ENCODE measurements at regions not wholly inside any gene's neighbourhood (a gene's known extent, or its start where the extent isn't known, plus 50 kb on each side); places are given as distances from the start of the nearest gene placed in this dataset.

DNA sequence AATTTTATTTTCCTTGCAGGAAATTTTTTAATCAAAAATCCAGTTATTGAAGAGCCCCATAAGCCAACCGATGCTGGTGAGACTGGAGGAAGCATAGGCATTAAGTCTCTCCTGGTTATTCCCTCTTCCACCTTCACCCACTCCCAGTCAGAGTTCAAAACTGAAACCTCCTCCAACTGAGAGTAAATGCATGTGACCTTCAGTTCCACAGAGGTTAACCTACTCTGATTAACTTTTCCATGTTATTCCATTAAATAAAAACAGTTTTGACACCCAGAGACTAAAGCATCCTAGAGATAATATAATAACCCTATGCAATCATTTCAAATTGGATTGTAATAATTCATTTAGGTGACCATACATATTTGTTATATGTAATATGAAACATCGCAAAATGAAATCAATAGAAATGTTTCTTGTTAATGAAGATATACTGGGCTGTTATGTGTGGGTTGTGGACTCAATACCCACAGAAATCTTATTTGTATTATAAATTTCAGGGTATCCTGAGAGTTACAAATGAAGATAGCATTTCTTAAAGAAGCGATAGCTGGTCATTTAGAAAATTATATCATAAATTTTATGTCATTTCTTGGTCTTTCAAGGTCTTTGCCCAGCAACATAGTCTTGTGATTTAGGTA is 376.5 kb downstream of the SETD4 start:
- no peaks in the 10 kb centered on the region for H3K9me1 ChIP-seq (replicated peaks; ENCODE audit: control insufficient read depth, extremely low read depth, insufficient read depth, low read length)
- H2AFZ ChIP-seq (ENCODE audit: low read depth, low read length), result no peak overlapping the region
- intact Hi-C loops (cut with micrococcal nuclease), result no loop called here
- H3K79me2 ChIP-seq (ENCODE audit: control insufficient read depth, insufficient read depth, low read length), result no peaks in the 10 kb centered on the region
- FAIRE-seq (no peak), DNase-seq (ENCODE audit: low read depth, low spot score) (no peak)
- no peak overlapping the region for H3K4me2 ChIP-seq (ENCODE audit: insufficient read depth, low read length)
- peaks cover 2% of the 10 kb centered on the region for H3K4me1 ChIP-seq (ENCODE audit: control insufficient read depth, extremely low read depth, insufficient read depth, low read length)
- ChIA-PET CTCF (no interaction called here), POLR2A (no interaction called here)
- H3K4me3 ChIP-seq (replicated peaks in 1 of 3; ENCODE audit: insufficient read depth in 1 of 3, low read depth in 1 of 3, low read length in 3 of 3), result no peak overlapping the region
- H3K27me3 ChIP-seq (ENCODE audit: control insufficient read depth in 2 of 2, insufficient read depth in 2 of 2, low read length in 2 of 2), result peaks cover 53 to 73% of the 10 kb centered on the region in 2 experiments
- BruUV-seq (replicated peaks), result no TSS peak
- TF ChIP-seq POLR2A (IDR thresholded peaks at IDR 0.05; ENCODE audit: low read depth, low read length) (no peak), JUN (IDR thresholded peaks at IDR 0.05; ENCODE audit: borderline replicate concordance, insufficient read depth, insufficient read length, low read depth) (no peak), EZH2 (IDR thresholded peaks at IDR 0.05; ENCODE audit: borderline replicate concordance, low read depth, low read length, severe bottlenecking) (no peak), GATA2 (IDR thresholded peaks at IDR 0.05; ENCODE audit: insufficient read depth, insufficient read length, low read depth, low read length) (no peak), POLR2AphosphoS5 (IDR thresholded peaks at IDR 0.05; ENCODE audit: insufficient read depth, low read depth, low read length) (no peak), MYC (IDR thresholded peaks at IDR 0.05; ENCODE audit: low read depth, low read length) (no peak), FOS (IDR thresholded peaks at IDR 0.05; ENCODE audit: borderline replicate concordance, insufficient read depth, low read length) (no peak)
- TF ChIP-seq, protein P1, sequence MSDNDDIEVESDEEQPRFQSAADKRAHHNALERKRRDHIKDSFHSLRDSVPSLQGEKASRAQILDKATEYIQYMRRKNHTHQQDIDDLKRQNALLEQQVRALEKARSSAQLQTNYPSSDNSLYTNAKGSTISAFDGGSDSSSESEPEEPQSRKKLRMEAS (IDR thresholded peaks at IDR 0.05; ENCODE audit: insufficient read depth, insufficient read length), result no peak
- TF ChIP-seq, protein P2, sequence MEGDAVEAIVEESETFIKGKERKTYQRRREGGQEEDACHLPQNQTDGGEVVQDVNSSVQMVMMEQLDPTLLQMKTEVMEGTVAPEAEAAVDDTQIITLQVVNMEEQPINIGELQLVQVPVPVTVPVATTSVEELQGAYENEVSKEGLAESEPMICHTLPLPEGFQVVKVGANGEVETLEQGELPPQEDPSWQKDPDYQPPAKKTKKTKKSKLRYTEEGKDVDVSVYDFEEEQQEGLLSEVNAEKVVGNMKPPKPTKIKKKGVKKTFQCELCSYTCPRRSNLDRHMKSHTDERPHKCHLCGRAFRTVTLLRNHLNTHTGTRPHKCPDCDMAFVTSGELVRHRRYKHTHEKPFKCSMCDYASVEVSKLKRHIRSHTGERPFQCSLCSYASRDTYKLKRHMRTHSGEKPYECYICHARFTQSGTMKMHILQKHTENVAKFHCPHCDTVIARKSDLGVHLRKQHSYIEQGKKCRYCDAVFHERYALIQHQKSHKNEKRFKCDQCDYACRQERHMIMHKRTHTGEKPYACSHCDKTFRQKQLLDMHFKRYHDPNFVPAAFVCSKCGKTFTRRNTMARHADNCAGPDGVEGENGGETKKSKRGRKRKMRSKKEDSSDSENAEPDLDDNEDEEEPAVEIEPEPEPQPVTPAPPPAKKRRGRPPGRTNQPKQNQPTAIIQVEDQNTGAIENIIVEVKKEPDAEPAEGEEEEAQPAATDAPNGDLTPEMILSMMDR (IDR thresholded peaks at IDR 0.05; ENCODE audit: extremely low read depth in 1 of 2, insufficient read depth in 1 of 2, low read depth in 1 of 2, low read length in 2 of 2), result no peak
- no peak overlapping the region for H3K9ac ChIP-seq (replicated peaks; ENCODE audit: extremely low read depth, insufficient read depth, low read length)
- dilution Hi-C loops (cut with MboI; ENCODE audit: extremely low pct_ligation_motif_present, low sequenced_read_pairs), result no loop called here
- H3K27ac ChIP-seq (ENCODE audit: insufficient read depth, low read depth, low read length), result no peak overlapping the region
- no peaks in the 10 kb centered on the region for H4K20me1 ChIP-seq (replicated peaks; ENCODE audit: control insufficient read depth, extremely low read depth, insufficient read depth, low read length)
- no peaks in the 10 kb centered on the region for H3K36me3 ChIP-seq (ENCODE audit: control insufficient read depth in 2 of 2, extremely low read depth in 1 of 2, insufficient read depth in 2 of 2, low read length in 2 of 2)
- H3K9me3 ChIP-seq (replicated peaks; ENCODE audit: control insufficient read depth, insufficient read depth, low read length), result no peaks in the 10 kb centered on the region

All from endothelial cell of umbilical vein (primary cell).